ENCODE measurements at regions not wholly inside any gene's neighbourhood (a gene's known extent, or its start where the extent isn't known, plus 50 kb on each side); places are given as distances from the start of the nearest gene placed in this dataset.
"Not testable (repeated sequence)": the region's sequence is repeated elsewhere in the genome, so short reads cannot be mapped to it uniquely, and the experiment has no call there.

GRCh38 chr2:199216253-199216652 lies 241.5 kb downstream of the SATB2 start:
- Histone ChIP-seq H3K4me3 (no peak overlapping the region), H3K9me3 (replicated peaks) (no peaks in the 10 kb centered on the region), H3K27me3 (no peaks in the 10 kb centered on the region), H3K36me3 (no peaks in the 10 kb centered on the region), H3K4me1 (no peaks in the 10 kb centered on the region), H3K27ac (no peak overlapping the region)
- no peak for DNase-seq

DNA sequence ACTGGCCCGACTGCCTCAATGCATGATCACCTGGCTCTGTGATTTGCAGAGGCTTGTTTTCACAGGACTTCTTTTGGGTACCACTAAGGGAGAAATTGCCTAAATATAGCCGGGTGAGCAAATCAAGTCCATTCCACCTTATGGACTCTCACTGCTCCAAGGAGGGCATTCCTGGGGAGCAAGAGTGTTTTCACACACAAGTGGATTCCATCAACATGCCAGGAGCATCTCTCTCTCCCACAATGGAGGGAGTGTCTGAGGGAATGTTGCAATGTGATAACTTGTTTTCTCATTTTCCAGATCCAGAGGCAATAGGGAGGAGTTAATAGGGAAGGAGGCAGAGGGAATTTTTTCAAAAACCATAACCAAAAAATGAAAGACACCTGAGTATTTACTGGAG lies 250.7 kb downstream of the SATB2 start:
- H3K36me3 ChIP-seq, result no peaks in the 10 kb centered on the region
- no peak for DNase-seq
- no peaks in the 10 kb centered on the region for H3K27me3 ChIP-seq
- H3K27ac ChIP-seq, result no peak overlapping the region
- no peak overlapping the region for H3K4me3 ChIP-seq
- no peaks in the 10 kb centered on the region for H3K9me3 ChIP-seq (replicated peaks)
- H3K4me1 ChIP-seq, result no peaks in the 10 kb centered on the region

DNA sequence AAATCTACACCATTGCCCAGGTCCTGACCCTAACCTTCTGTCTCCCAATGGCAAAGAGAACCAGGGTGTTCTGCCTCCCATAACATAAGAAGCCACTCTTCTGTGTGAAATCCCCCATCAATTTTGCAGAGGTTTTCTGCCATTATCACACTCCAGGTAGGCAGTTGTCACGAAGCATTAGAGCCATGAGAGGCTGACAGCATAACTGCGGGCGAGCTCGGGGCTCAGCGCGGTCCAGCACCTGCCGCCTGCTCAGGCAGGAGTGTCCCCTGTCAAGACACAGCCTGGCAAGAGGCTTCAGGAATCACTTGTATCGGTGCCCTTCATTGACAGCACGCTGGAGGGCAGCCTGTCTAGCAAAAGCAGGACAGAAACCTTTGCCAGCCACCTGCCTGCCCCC lies 251.2 kb downstream of the SATB2 start:
- H3K36me3 ChIP-seq, result no peaks in the 10 kb centered on the region
- DNase-seq, result no peak
- no peak overlapping the region for H3K27ac ChIP-seq
- no peak overlapping the region for H3K4me3 ChIP-seq
- no peaks in the 10 kb centered on the region for H3K27me3 ChIP-seq
- H3K9me3 ChIP-seq (replicated peaks), result no peaks in the 10 kb centered on the region
- no peaks in the 10 kb centered on the region for H3K4me1 ChIP-seq

GRCh38 chr2:199202964-199203363 lies 254.8 kb downstream of the SATB2 start:
- H3K4me1 ChIP-seq, result no peaks in the 10 kb centered on the region
- H3K36me3 ChIP-seq, result no peaks in the 10 kb centered on the region
- no peaks in the 10 kb centered on the region for H3K9me3 ChIP-seq (replicated peaks)
- no peak overlapping the region for H3K4me3 ChIP-seq
- H3K27me3 ChIP-seq, result no peaks in the 10 kb centered on the region
- no peak for DNase-seq
- no peak overlapping the region for H3K27ac ChIP-seq

DNA sequence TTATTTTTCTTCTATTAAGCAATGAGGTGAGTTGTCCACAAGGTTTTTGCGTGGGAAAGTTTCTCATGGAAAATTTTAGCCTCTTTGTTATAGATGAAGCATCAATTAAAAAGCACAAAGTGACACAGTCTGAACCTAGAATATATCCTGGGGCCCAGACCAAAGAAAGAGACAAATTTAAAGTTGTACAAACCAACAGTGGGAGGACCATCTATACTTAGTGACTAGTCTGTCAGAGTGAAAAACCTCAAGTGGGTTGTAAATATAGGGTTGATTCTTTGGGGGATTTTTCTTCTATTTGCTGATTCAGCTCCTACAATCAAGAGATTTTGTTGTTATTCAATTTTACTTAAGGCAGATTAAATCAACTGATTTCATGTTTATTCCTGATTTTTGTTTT lies 256.2 kb downstream of the SATB2 start:
- Histone ChIP-seq H3K4me1 (no peaks in the 10 kb centered on the region), H3K4me3 (no peak overlapping the region), H3K27ac (no peak overlapping the region), H3K9me3 (replicated peaks) (no peaks in the 10 kb centered on the region), H3K36me3 (no peaks in the 10 kb centered on the region), H3K27me3 (no peaks in the 10 kb centered on the region)
- DNase-seq, result no peak

- Histone ChIP-seq H3K4me1 (no peaks in the 10 kb centered on the region), H3K27ac (no peak overlapping the region), H3K9me3 (replicated peaks) (no peaks in the 10 kb centered on the region), H3K27me3 (no peaks in the 10 kb centered on the region), H3K36me3 (no peaks in the 10 kb centered on the region), H3K4me3 (no peak overlapping the region)
- DNase-seq, result no peak
Observed at GRCh38 chr2:199199797-199200196, 257.9 kb downstream of the SATB2 start.

GRCh38 chr2:199197448-199197847 lies 260.3 kb downstream of the SATB2 start:
- H3K9me3 ChIP-seq (replicated peaks), result no peaks in the 10 kb centered on the region
- H3K27me3 ChIP-seq, result no peaks in the 10 kb centered on the region
- H3K4me1 ChIP-seq, result no peaks in the 10 kb centered on the region
- no peaks in the 10 kb centered on the region for H3K36me3 ChIP-seq
- no peak overlapping the region for H3K27ac ChIP-seq
- DNase-seq, result no peak
- H3K4me3 ChIP-seq, result no peak overlapping the region

GRCh38 chr2:199196686-199197085 lies 261.1 kb downstream of the SATB2 start:
- H3K4me3 ChIP-seq, result no peak overlapping the region
- H3K4me1 ChIP-seq, result no peaks in the 10 kb centered on the region
- DNase-seq, result no peak
- no peak overlapping the region for H3K27ac ChIP-seq
- H3K36me3 ChIP-seq, result no peaks in the 10 kb centered on the region
- H3K9me3 ChIP-seq (replicated peaks), result no peaks in the 10 kb centered on the region
- H3K27me3 ChIP-seq, result no peaks in the 10 kb centered on the region

GRCh38 chr2:199195927-199196502 lies 261.7 kb downstream of the SATB2 start:
- no peak overlapping the region for H3K4me3 ChIP-seq
- H3K9me3 ChIP-seq (replicated peaks), result no peaks in the 10 kb centered on the region
- H3K4me1 ChIP-seq, result no peaks in the 10 kb centered on the region
- no peaks in the 10 kb centered on the region for H3K36me3 ChIP-seq
- no peaks in the 10 kb centered on the region for H3K27me3 ChIP-seq
- no peak for DNase-seq
- no peak overlapping the region for H3K27ac ChIP-seq

GRCh38 chr2:199191461-199191860 lies 266.3 kb downstream of the SATB2 start:
- DNase-seq, result no peak
- Histone ChIP-seq H3K36me3 (no peaks in the 10 kb centered on the region), H3K4me1 (peaks cover 2% of the 10 kb centered on the region; the same call in 1 of the 2 replicates), H3K27ac (no peak overlapping the region), H3K4me3 (no peak overlapping the region), H3K27me3 (no peaks in the 10 kb centered on the region), H3K9me3 (replicated peaks) (no peaks in the 10 kb centered on the region)

DNA sequence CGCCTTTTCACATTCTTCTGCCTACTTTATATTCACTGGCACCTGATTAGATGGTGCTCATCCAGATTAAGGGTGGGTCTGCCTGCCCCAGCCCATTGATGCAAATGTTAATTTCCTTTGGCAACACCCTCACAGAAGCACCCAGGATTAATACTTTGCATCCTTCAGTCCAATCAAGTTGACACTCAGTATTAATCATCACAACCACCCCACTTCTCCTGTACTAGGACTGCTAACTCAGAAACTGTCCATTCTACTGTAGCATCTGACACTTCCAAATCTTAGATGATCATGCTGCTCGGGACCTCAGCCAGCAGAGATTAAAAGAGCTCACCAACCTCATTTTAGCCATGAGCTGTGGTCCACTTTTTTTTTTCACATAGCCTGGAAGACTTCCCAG lies 268.5 kb downstream of the SATB2 start:
- H3K36me3 ChIP-seq, result no peaks in the 10 kb centered on the region
- H3K4me3 ChIP-seq, result no peak overlapping the region
- H3K9me3 ChIP-seq (replicated peaks), result no peaks in the 10 kb centered on the region
- no peaks in the 10 kb centered on the region for H3K27me3 ChIP-seq
- no peak overlapping the region for H3K27ac ChIP-seq
- peaks cover 7% of the 10 kb centered on the region; the same call in 1 of the 2 replicates for H3K4me1 ChIP-seq
- DNase-seq, result no peak

GRCh38 chr2:199186301-199186751 lies 271.4 kb downstream of the SATB2 start:
- H3K4me3 ChIP-seq, result no peak overlapping the region
- no peaks in the 10 kb centered on the region for H3K36me3 ChIP-seq
- H3K27me3 ChIP-seq, result no peaks in the 10 kb centered on the region
- DNase-seq, result peak in 1 of 2 experiments; percentile 27
- no peak overlapping the region for H3K27ac ChIP-seq
- H3K4me1 ChIP-seq, result peaks cover 7% of the 10 kb centered on the region; the same call in 1 of the 2 replicates
- H3K9me3 ChIP-seq (replicated peaks), result no peaks in the 10 kb centered on the region

DNA sequence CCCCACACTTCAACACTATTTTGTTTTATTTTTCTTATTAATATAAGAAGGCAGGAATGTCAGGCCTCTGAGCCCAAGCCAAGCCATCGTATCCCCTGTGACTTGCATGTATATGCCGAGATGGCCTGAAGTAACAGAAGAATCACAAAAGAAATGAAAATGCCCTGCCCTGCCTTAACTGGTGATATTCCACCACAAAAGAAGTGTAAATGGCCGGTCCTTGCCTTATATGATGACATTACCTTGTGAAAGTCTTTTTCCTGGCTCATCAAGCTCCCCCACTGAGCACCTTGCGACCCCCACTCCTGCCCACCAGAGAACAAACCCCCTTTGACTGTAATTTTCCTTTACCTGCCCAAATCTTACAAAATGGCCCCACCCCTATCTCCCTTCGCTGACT lies 272.6 kb downstream of the SATB2 start:
- DNase-seq; H3K4me3 ChIP-seq; H3K27ac ChIP-seq; H3K36me3 ChIP-seq; H3K27me3 ChIP-seq; H3K9me3 ChIP-seq (replicated peaks); H3K4me1 ChIP-seq: not testable (repeated sequence)

GRCh38 chr2:199163613-199164458 lies 293.9 kb downstream of the SATB2 start:
- H3K4me3 ChIP-seq, result no peak overlapping the region
- H3K27me3 ChIP-seq, result no peaks in the 10 kb centered on the region
- no peak overlapping the region for H3K27ac ChIP-seq
- H3K4me1 ChIP-seq, result no peaks in the 10 kb centered on the region
- peak in 1 of 2 experiments; percentile 4 for DNase-seq
- no peaks in the 10 kb centered on the region for H3K36me3 ChIP-seq
- H3K9me3 ChIP-seq (replicated peaks), result no peaks in the 10 kb centered on the region

DNA sequence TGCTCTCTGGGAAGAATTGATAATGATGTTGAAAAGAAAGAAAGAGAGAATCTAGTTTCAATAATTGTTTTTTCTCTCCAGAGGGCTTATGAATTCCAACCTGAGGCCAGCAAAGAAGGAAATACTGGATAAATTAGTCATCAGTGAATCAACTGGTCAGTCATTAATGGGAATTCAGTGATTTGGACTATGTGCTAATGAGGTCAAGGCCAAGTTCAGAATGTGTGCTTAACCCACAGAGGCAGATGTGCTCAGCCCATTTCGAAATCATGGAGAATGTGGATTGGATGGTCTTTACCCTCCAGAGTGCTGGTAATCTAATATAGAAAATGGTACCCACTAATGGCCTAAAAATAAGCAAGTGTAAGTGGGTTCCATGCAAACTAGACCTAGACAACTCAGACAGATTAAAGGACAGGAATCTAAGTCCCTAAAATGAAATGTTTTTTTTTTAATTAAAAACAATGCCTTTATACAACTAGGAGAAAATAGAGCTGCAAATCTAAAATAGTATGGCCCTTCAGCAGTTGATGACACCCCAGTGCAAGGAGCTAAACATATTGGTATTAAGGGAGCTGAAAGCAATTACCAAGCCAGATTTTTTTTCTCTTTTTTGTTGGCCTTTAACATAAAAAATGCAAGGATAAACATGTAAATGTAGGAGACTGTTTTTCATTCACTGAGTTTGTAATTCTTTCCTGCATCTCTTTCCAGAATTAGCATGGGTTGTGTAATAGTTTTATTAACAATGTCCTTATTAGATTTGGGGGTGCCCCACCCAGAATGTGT lies 296.9 kb downstream of the SATB2 start:
- no peaks in the 10 kb centered on the region for H3K36me3 ChIP-seq
- no peak for DNase-seq
- H3K27ac ChIP-seq, result no peak overlapping the region
- no peak overlapping the region for H3K4me3 ChIP-seq
- no peaks in the 10 kb centered on the region for H3K27me3 ChIP-seq
- H3K9me3 ChIP-seq (replicated peaks), result no peaks in the 10 kb centered on the region
- no peaks in the 10 kb centered on the region for H3K4me1 ChIP-seq
